ENCODE measurements at regions not wholly inside any gene's neighbourhood (a gene's known extent, or its start where the extent isn't known, plus 50 kb on each side); places are given as distances from the start of the nearest gene placed in this dataset.

GRCh38 chr4:30948653-30949052, 228.5 kb downstream of the PCDH7 start:
- TF ChIP-seq EZH2phosphoT487 (IDR thresholded peaks at IDR 0.05; ENCODE audit: borderline replicate concordance, low read depth, low read length): no peak
- TF ChIP-seq CTCF (conservative IDR thresholded peaks at IDR 0.05; ENCODE audit: low read length): no peak
- no peaks in the 10 kb centered on the region for H3K9me3 ChIP-seq (ENCODE audit: low read length)
- no peak overlapping the region for H3K4me3 ChIP-seq (ENCODE audit: low read depth, low read length, poor library complexity, severe bottlenecking)
- intact Hi-C loops (cut with micrococcal nuclease; ENCODE audit: unreplicated experiment): no loop called here
- H3K4me1 ChIP-seq (ENCODE audit: insufficient read depth, low read length, poor library complexity, severe bottlenecking): no peaks in the 10 kb centered on the region
- DNase-seq (ENCODE audit: low spot score): no peak
- no peaks in the 10 kb centered on the region for H3K9me2 ChIP-seq (ENCODE audit: insufficient read depth, low read length)
- BruUV-seq (replicated peaks): no TSS peak
- H3K36me3 ChIP-seq (ENCODE audit: insufficient read depth, low read length): no peaks in the 10 kb centered on the region
- no peak overlapping the region for H2AFZ ChIP-seq (ENCODE audit: low read length)
- ChIA-PET CTCF (ENCODE audit: unreplicated experiment) (no interaction called here), POLR2A (no interaction called here)
- no peak overlapping the region for H3K4me2 ChIP-seq (ENCODE audit: low read length)
- no peaks in the 10 kb centered on the region for H3K79me2 ChIP-seq (ENCODE audit: insufficient read depth, low read depth, low read length)
- no peaks in the 10 kb centered on the region for H4K20me1 ChIP-seq (ENCODE audit: insufficient read depth, low read length)
- no peak overlapping the region for H3K27ac ChIP-seq (ENCODE audit: low read depth, low read length, poor library complexity, severe bottlenecking)

- ChIA-PET CTCF (ENCODE audit: unreplicated experiment) (no interaction called here), POLR2A (interaction anchor here (0.7 to 1.0 kb wide), 2 partner anchors 13 to 499 kb away, joined by 4 read pairs; no protein-coding TSS in a partner anchor)
- Histone ChIP-seq H3K4me3 (ENCODE audit: low read depth, low read length, poor library complexity, severe bottlenecking) (no peak overlapping the region), H3K9me3 (ENCODE audit: low read length) (no peaks in the 10 kb centered on the region), H3K36me3 (ENCODE audit: insufficient read depth, low read length) (no peaks in the 10 kb centered on the region), H3K27ac (ENCODE audit: low read depth, low read length, poor library complexity, severe bottlenecking) (no peak overlapping the region), H3K4me2 (ENCODE audit: low read length) (no peak overlapping the region), H3K79me2 (ENCODE audit: insufficient read depth, low read depth, low read length) (no peaks in the 10 kb centered on the region), H2AFZ (ENCODE audit: low read length) (no peak overlapping the region), H4K20me1 (ENCODE audit: insufficient read depth, low read length) (no peaks in the 10 kb centered on the region), H3K4me1 (ENCODE audit: insufficient read depth, low read length, poor library complexity, severe bottlenecking) (no peaks in the 10 kb centered on the region), H3K9me2 (ENCODE audit: insufficient read depth, low read length) (no peaks in the 10 kb centered on the region)
- no peak for DNase-seq (ENCODE audit: low spot score)
- TF ChIP-seq CTCF (conservative IDR thresholded peaks at IDR 0.05; ENCODE audit: low read length) (no peak), EZH2phosphoT487 (IDR thresholded peaks at IDR 0.05; ENCODE audit: borderline replicate concordance, low read depth, low read length) (no peak)
- BruUV-seq (replicated peaks): no TSS peak
- intact Hi-C loops (cut with micrococcal nuclease; ENCODE audit: unreplicated experiment): no loop called here
Measured at GRCh38 chr4:30950737-30951136, 230.6 kb downstream of the PCDH7 start.

- Histone ChIP-seq H3K27ac (ENCODE audit: low read depth, low read length, poor library complexity, severe bottlenecking) (no peak overlapping the region), H2AFZ (ENCODE audit: low read length) (no peak overlapping the region), H3K9me2 (ENCODE audit: insufficient read depth, low read length) (no peaks in the 10 kb centered on the region), H3K4me3 (ENCODE audit: low read depth, low read length, poor library complexity, severe bottlenecking) (no peak overlapping the region), H3K4me2 (ENCODE audit: low read length) (no peak overlapping the region), H3K79me2 (ENCODE audit: insufficient read depth, low read depth, low read length) (no peaks in the 10 kb centered on the region), H3K36me3 (ENCODE audit: insufficient read depth, low read length) (no peaks in the 10 kb centered on the region), H3K4me1 (ENCODE audit: insufficient read depth, low read length, poor library complexity, severe bottlenecking) (no peaks in the 10 kb centered on the region), H4K20me1 (ENCODE audit: insufficient read depth, low read length) (no peaks in the 10 kb centered on the region), H3K9me3 (ENCODE audit: low read length) (no peaks in the 10 kb centered on the region)
- no TSS peak for BruUV-seq (replicated peaks)
- no peak for DNase-seq (ENCODE audit: low spot score)
- ChIA-PET CTCF (ENCODE audit: unreplicated experiment) (no interaction called here), POLR2A (no interaction called here)
- no peak for TF ChIP-seq EZH2phosphoT487 (IDR thresholded peaks at IDR 0.05; ENCODE audit: borderline replicate concordance, low read depth, low read length)
- TF ChIP-seq CTCF (conservative IDR thresholded peaks at IDR 0.05; ENCODE audit: low read length): no peak
- intact Hi-C loops (cut with micrococcal nuclease; ENCODE audit: unreplicated experiment): no loop called here
Measured at GRCh38 chr4:30952526-30953219, 232.5 kb downstream of the PCDH7 start.
